Central memory CD8-positive, alpha-beta T cell (primary cell): ENCODE measurements at regions not wholly inside any gene's neighbourhood (a gene's known extent, or its start where the extent isn't known, plus 50 kb on each side); places are given as distances from the start of the nearest gene placed in this dataset.

Experiments
- ATAC-seq: fragments of 150-1000 bp; cut with Tn5 transposase; replicated peaks from 2 replicates; pipeline ENCODE4 v1.10.0; 2022; ENCODE audit warnings: mild to moderate bottlenecking, moderate FRiP score, moderate number of reproducible peaks; ENCODE audit not compliant: poor library complexity, severe bottlenecking; ENCODE audit errors: extremely low read depth
- DNase-seq, 2 donors: peaks; one replicate each; pipeline ENCODE4 v3.0.0; 2021; ENCODE audit warnings: low spot score in 2 of 2
- H3K27ac Mint-ChIP-seq: one replicate; pipeline ENCODE4 v1.8.0; 2022; ENCODE audit warnings: low read depth, mild to moderate bottlenecking, moderate library complexity, mixed read lengths
- H3K27me3 Mint-ChIP-seq: one replicate; pipeline ENCODE4 v1.8.0; 2022; ENCODE audit warnings: mixed read lengths
- H3K36me3 Mint-ChIP-seq: one replicate; pipeline ENCODE4 v1.8.0; 2022; ENCODE audit warnings: mild to moderate bottlenecking, moderate library complexity, mixed read lengths; ENCODE audit not compliant: insufficient read depth
- H3K4me1 Mint-ChIP-seq: one replicate; pipeline ENCODE4 v1.8.0; 2022; ENCODE audit warnings: mixed read lengths
- H3K4me3 Mint-ChIP-seq: one replicate; pipeline ENCODE4 v1.8.0; 2022; ENCODE audit warnings: mild to moderate bottlenecking, moderate library complexity, mixed read lengths
- H3K9me3 Mint-ChIP-seq: one replicate; pipeline ENCODE4 v1.8.0; 2022; ENCODE audit warnings: mixed read lengths

DNA sequence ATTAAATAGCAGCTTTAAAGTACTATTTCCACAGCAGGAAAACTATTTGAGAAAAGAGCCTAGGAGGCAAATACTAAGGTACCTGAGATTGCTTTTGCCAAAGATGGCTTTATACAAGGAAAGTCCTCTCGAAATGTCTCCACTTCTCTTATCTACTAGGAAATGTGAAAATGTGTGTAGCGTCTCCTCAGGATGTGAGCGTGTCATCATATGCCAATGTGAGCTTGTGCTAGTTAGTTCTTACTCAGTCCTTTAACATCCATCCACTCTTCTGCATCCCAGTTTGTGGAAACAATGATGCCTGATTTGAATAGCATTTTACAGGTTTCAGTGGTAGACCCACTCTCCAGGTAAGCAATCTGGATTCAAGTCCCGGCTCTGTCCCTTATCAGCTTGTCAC lies 421.0 kb downstream of the DYNC2H1 start:
- no peaks in the 10 kb centered on the region for H3K4me1 Mint-ChIP-seq
- no peak overlapping the region for H3K27ac Mint-ChIP-seq
- no peaks in the 10 kb centered on the region for H3K9me3 Mint-ChIP-seq
- H3K27me3 Mint-ChIP-seq, result peaks cover 47% of the 10 kb centered on the region
- ATAC-seq (no peak), DNase-seq (no peak)
- no peak overlapping the region for H3K4me3 Mint-ChIP-seq
- H3K36me3 Mint-ChIP-seq, result no peaks in the 10 kb centered on the region

DNA sequence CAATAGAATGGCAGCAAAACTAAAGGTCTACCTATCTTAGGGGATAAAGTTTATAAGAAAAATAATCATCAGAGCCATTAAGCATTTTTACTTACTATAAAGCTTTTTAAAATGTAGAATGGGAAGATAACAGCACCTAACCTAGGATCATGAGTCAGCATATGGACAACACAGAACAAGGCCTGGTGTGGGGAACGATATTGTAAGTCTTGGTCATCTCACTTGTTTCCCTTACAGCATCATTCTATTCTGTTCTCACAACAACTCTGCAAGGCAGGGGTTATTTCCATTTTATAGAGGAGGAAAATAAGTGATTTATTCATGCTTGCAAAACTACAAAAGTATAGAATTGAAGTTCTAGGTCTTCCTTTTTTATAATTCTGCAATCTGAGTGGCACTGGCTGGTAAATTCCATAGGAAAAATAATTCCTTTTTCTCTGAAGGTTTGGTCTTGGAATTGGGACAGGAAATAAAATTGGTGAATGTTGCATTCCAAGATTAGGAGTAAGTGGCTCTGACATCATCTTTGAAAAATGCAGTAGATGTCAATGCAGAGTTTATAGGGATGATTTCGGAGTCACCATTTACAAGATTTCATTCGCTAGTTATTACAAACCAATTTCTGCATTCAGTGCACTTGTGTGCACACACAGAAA lies 423.0 kb downstream of the DYNC2H1 start:
- H3K4me1 Mint-ChIP-seq, result no peaks in the 10 kb centered on the region
- H3K27ac Mint-ChIP-seq, result no peak overlapping the region
- H3K27me3 Mint-ChIP-seq, result peaks cover 38% of the 10 kb centered on the region
- H3K9me3 Mint-ChIP-seq, result no peaks in the 10 kb centered on the region
- no peaks in the 10 kb centered on the region for H3K36me3 Mint-ChIP-seq
- no peak overlapping the region for H3K4me3 Mint-ChIP-seq
- ATAC-seq (no peak), DNase-seq (no peak)

DNA sequence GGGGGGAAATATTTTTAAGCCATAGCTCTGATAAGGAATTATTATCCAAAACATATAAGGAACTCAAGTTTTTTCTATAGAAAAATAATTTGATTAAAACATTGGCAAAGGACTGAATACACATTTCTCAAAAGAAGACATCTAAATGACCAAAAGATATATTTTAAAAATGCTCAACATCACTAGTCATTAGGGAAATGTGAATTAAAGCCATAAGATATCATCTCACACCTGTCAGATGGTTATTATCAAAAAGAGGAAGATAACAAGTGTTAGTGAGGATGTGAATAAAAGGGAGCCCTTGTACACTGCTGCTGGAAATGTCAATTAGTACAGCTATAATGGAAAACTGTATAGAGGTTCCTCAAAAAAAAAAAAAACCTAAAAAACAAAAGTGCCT lies 425.0 kb downstream of the DYNC2H1 start:
- Mint-ChIP-seq H3K4me1 (no peaks in the 10 kb centered on the region), H3K9me3 (no peaks in the 10 kb centered on the region), H3K27me3 (peaks cover 38% of the 10 kb centered on the region), H3K27ac (no peak overlapping the region), H3K4me3 (no peak overlapping the region), H3K36me3 (no peaks in the 10 kb centered on the region)
- DNase-seq (no peak), ATAC-seq (no peak)

DNA sequence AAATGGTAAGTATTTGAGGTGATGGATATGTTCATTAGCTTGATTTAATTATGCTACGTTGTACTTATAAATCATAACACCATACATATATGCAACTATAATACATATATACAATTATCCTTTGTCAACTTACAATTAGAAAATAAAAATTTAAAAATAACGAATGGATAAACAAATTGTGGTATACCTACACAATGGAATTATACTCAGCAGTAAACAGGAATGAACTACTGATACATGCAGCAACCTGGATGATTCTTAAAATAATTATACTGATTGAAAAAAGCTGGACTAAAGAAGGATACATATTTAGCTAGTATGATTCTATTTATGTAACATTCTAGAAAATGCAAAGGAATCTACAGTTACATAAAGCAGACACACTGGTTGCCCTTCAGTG lies 425.7 kb downstream of the DYNC2H1 start:
- no peak for DNase-seq
- H3K27me3 Mint-ChIP-seq, result peaks cover 38% of the 10 kb centered on the region
- no peaks in the 10 kb centered on the region for H3K4me1 Mint-ChIP-seq

DNA sequence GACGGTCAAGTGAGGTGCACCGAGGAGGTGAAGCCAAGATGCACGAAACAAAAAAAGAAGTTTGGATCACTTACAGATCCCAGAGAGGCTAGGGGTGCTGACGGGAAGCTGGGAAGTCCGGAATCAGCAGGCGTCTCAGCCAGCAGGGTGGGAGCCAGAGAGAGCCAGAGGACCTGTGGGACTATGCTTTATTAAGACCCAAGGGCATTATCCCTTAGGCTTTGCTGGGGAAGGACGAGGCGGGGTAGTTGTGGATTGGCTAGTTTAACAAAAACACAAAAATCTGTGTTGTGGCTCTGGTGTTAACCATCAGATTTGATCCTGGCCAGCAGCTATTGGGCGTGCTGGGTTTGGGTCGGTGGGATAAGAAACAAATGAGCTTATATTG lies 427.1 kb downstream of the DYNC2H1 start:
- ATAC-seq (no peak), DNase-seq (no peak)
- H3K4me1 Mint-ChIP-seq, result no peaks in the 10 kb centered on the region
- peaks cover 29% of the 10 kb centered on the region for H3K27me3 Mint-ChIP-seq
- H3K36me3 Mint-ChIP-seq, result no peaks in the 10 kb centered on the region
- peaks cover 2% of the 10 kb centered on the region for H3K9me3 Mint-ChIP-seq
- no peak overlapping the region for H3K4me3 Mint-ChIP-seq
- H3K27ac Mint-ChIP-seq, result no peak overlapping the region

More for the DNA sequence above, 425.7 kb downstream of the DYNC2H1 start:
- no peak overlapping the region for H3K4me3 Mint-ChIP-seq
- H3K9me3 Mint-ChIP-seq, result no peaks in the 10 kb centered on the region
- no peak overlapping the region for H3K27ac Mint-ChIP-seq
- ATAC-seq, result no peak
- H3K36me3 Mint-ChIP-seq, result no peaks in the 10 kb centered on the region

DNA sequence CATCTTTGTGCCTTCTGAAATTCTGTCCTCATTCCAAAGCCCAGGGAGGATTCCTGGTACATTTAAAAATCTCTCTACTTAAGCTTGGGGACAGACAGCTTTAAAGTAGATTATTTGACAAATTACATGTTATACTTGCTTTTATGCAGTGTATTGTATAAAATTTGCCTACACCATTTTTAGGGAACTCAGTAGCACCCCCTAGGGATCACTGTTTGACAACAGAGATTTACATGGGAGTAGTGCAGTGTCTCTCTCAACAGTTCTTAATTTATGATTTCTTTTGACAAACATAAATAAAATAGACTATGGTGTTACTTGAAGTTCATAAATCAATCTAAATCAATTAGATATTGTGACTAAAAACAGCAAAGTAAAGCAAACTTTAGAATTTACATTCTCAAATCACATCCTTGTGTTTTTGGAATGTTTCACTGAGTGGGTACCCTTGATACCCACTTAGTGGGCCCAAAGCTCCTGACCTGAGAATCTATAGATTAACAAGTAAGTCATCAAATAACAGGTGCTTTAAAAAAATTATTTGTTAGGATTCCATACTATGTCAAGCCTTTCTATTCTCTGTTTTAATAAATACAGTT lies 428.8 kb downstream of the DYNC2H1 start:
- H3K27me3 Mint-ChIP-seq, result peaks cover 17% of the 10 kb centered on the region
- H3K27ac Mint-ChIP-seq, result no peak overlapping the region
- no peak overlapping the region for H3K4me3 Mint-ChIP-seq
- no peaks in the 10 kb centered on the region for H3K4me1 Mint-ChIP-seq
- DNase-seq, result no peak
- ATAC-seq, result no peak
- H3K9me3 Mint-ChIP-seq, result peaks cover 7% of the 10 kb centered on the region
- no peaks in the 10 kb centered on the region for H3K36me3 Mint-ChIP-seq

DNA sequence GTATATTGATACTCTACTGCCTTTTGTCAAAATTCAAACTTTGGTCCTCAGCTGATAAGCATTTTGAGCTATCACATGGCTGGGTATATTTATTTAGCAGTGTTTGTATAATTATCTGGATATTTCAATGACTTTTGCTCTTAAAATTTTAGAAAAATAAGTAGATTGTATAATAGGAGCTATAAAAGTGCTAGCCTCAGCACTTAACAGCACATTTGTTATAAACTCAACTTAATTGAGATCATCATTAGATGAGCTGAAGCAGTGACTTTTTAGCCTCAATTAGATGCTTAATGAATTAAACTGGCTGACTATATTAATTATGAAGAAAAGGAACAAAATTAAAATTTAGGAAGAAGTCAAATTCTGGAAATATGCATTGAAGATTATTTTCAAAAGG lies 429.9 kb downstream of the DYNC2H1 start:
- H3K9me3 Mint-ChIP-seq, result peaks cover 7% of the 10 kb centered on the region
- no peak for ATAC-seq
- H3K4me1 Mint-ChIP-seq, result no peaks in the 10 kb centered on the region

DNA sequence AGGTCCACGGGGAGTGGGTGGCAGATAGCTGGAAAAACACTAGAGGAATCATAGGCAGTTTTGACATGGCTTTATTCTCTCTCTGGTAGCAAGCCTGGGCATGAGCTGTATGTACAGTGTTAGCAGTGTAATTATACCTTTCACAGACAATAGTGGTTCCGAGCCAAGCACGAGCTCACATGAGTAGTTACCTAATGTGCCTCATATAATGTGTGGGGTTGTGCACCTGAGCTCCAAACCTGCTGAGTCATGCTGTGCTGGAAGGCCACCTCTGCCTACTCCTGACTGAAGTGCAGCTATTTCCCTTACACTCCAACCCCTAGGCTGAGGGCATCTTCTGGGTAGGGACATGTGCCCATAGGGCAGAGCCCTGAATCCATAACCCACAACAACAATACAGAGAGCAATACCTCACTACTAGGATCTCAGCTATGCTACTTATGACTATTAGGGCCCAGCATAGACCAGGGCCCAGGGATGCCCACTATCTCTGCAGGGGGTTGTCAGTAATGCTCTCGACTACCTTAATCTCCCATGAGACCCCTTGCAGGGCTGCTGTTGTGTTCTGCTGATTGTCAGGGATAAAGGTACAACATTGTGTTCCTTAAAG lies 432.1 kb downstream of the DYNC2H1 start:
- DNase-seq, result no peak
- Mint-ChIP-seq H3K36me3 (no peaks in the 10 kb centered on the region), H3K4me3 (no peak overlapping the region), H3K27ac (no peak overlapping the region), H3K9me3 (peaks cover 7% of the 10 kb centered on the region), H3K4me1 (no peaks in the 10 kb centered on the region), H3K27me3 (no peaks in the 10 kb centered on the region)
- no peak for ATAC-seq

More for the DNA sequence above, 429.9 kb downstream of the DYNC2H1 start:
- H3K27ac Mint-ChIP-seq, result no peak overlapping the region
- no peak overlapping the region for H3K4me3 Mint-ChIP-seq
- no peaks in the 10 kb centered on the region for H3K36me3 Mint-ChIP-seq
- peaks cover 5% of the 10 kb centered on the region for H3K27me3 Mint-ChIP-seq
- DNase-seq, result no peak

DNA sequence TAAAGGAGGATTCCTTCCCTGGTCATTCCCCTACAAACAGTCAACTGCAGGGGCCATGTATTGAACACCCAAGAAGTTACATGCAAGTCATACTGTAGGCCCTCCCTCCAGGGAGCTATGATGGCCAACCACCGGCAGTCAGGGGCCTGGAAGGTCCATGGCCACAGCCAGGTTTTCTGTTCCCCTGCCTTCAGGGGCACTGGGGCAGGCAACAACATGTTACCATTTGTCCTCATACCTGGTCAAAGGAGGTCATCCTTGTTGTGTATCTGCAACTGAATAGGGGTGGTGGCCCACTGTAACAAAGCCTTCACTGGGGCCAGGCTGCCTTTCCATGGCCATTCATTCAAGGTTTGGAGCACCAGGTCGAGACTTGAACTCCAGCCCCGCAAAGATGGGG lies 433.6 kb downstream of the DYNC2H1 start:
- no peak overlapping the region for H3K27ac Mint-ChIP-seq
- ATAC-seq (no peak), DNase-seq (no peak)
- H3K4me3 Mint-ChIP-seq, result no peak overlapping the region
- peaks cover 7% of the 10 kb centered on the region for H3K9me3 Mint-ChIP-seq
- H3K27me3 Mint-ChIP-seq, result no peaks in the 10 kb centered on the region
- H3K36me3 Mint-ChIP-seq, result no peaks in the 10 kb centered on the region
- no peaks in the 10 kb centered on the region for H3K4me1 Mint-ChIP-seq

DNA sequence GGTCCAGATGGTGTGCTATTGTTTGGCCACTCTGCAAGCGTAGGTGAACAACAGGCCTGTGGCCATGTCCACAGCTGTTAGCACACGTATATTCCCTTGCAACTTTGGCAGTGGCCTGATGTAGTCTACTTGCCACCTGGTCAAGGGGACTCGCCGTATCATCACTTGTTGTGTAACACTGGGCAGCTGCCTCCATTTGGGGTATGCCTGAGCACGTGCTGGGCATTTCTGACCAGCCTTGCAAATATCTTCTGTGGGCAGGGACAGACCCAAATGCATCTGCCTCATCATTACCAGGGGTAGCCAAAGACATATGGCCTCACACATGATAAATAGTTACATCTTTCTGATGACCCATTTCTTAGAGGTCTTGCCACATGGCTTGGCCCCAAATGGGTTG lies 434.2 kb downstream of the DYNC2H1 start:
- Mint-ChIP-seq H3K27ac (no peak overlapping the region), H3K36me3 (no peaks in the 10 kb centered on the region), H3K4me1 (no peaks in the 10 kb centered on the region), H3K9me3 (peaks cover 7% of the 10 kb centered on the region), H3K27me3 (no peaks in the 10 kb centered on the region), H3K4me3 (no peak overlapping the region)
- DNase-seq, result no peak
- no peak for ATAC-seq

DNA sequence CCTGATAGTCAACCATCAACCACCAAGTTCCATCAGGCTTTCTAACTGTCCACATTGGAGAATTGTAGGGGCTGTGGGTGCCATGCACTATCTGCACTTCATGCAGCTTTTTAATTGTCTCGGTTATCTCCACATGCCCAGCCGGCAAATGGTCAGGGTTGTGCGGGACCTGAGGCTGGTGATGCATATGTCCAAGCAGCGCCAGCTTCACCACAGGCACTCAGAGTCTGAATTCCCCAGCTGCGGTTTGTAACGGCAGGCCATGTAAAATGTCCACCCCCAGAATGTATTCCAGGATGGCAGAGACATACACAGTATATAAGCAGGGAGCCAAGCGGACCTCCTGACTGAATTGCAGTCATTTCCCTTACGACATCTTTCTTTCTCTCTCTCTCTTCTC lies 435.6 kb downstream of the DYNC2H1 start:
- DNase-seq (no peak), ATAC-seq (no peak)
- no peak overlapping the region for H3K27ac Mint-ChIP-seq
- no peaks in the 10 kb centered on the region for H3K27me3 Mint-ChIP-seq
- H3K36me3 Mint-ChIP-seq, result no peaks in the 10 kb centered on the region
- H3K4me3 Mint-ChIP-seq, result no peak overlapping the region
- peaks cover 7% of the 10 kb centered on the region for H3K9me3 Mint-ChIP-seq
- H3K4me1 Mint-ChIP-seq, result no peaks in the 10 kb centered on the region

DNA sequence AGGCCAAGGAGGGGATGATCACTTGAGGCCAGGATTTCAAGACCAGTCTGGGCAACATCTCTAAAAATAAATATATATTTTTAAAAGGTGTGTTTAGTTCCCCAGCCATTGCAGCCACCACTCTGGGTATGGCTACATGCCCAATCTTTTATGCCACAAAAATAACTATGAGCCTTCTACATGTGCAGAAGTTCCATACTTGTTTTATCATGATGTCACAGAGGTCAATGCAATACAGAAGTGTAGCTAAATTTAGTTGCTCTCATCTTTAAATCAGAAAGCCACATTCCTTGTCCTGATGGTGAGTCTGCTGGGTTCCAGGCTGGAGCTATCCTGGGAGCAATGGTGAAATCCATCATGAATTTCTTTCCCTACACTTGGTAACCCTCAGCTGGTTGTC lies 436.3 kb downstream of the DYNC2H1 start:
- Mint-ChIP-seq H3K9me3 (peaks cover 7% of the 10 kb centered on the region), H3K27me3 (no peaks in the 10 kb centered on the region), H3K27ac (no peak overlapping the region), H3K4me1 (no peaks in the 10 kb centered on the region), H3K36me3 (no peaks in the 10 kb centered on the region), H3K4me3 (no peak overlapping the region)
- ATAC-seq, result no peak
- no peak for DNase-seq

DNA sequence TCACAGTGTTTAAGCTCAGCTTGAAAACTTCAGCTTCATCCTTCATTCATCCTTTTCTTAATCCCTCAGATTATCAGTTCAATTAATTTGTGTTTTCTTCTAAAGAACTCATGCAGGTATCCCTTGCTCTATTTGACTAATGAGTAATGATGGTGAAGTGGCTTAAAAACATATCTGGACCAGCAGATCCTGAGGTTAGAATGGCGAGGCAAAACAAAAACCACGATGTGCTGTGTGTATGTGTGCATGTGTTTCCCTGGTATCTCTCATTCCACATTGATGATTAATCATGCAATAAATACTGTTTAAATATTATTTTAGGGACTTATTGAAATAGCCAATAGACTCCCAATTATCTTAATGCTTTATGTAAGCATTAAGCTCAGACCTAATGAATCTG lies 437.0 kb downstream of the DYNC2H1 start:
- DNase-seq, result no peak
- H3K4me1 Mint-ChIP-seq, result no peaks in the 10 kb centered on the region
- no peak overlapping the region for H3K4me3 Mint-ChIP-seq
- ATAC-seq, result no peak
- H3K27ac Mint-ChIP-seq, result no peak overlapping the region
- H3K36me3 Mint-ChIP-seq, result no peaks in the 10 kb centered on the region
- peaks cover 5% of the 10 kb centered on the region for H3K9me3 Mint-ChIP-seq
- no peaks in the 10 kb centered on the region for H3K27me3 Mint-ChIP-seq
